ENCODE measurements at regions not wholly inside any gene's neighbourhood (a gene's known extent, or its start where the extent isn't known, plus 50 kb on each side); places are given as distances from the start of the nearest gene placed in this dataset.

DNA sequence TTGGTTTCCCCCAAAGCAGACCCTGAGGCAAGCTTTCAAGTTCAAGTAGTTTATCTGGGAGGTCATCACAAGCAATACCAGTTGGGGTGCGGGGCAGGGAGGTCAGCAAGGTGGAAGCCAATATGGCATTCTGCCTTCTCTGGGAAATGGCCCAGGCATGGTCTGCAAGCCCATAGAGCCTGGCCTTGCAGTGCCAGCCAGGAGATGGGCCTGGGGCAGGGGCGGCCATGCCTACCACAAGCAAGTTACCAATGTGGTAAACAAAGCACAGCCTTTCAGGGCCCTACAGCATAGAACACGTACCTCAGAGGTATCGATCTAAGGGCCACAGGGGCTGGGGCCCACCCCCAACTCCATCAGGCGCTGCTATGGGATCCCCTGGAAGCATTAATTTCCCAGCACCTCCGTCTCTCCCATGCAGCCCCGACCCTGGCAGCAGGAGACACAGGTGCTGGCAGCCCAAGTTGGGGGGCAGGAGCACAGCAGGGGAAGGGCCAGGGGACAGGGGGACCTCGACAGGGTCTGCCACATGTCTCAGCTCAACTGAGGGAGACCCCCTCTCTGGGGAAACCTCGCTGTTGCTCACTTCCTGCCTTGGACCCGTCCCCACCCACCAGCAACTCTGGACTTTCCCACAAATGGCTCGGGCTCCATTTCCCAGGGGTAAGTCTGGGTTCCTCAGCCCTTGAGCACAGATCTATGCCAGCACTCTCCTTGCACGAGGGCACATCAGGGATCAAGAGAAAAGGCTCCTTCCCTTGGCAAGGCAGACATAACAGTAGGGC is 369.0 kb downstream of the PREX1 start:
- TF ChIP-seq SPI1 (IDR thresholded peaks at IDR 0.05; ENCODE audit: low read depth, low read length) (peak; percentile 27; the same call in 1 of the 2 replicates), TAF1 (IDR thresholded peaks at IDR 0.05; ENCODE audit: low read depth, low read length) (no peak), POU2F2 (IDR thresholded peaks at IDR 0.05; ENCODE audit: low read depth, low read length) (no peak), POLR2AphosphoS5 (IDR thresholded peaks at IDR 0.05; ENCODE audit: low read depth, low read length) (no peak), PAX5 (IDR thresholded peaks at IDR 0.05; ENCODE audit: insufficient read depth, low read length, severe bottlenecking) (no peak)
- DNase-seq (ENCODE audit: insufficient read length, low spot score) (no peak), FAIRE-seq (no peak)

GRCh38 chr20:48458003-48458377 is 369.8 kb downstream of the PREX1 start:
- DNase-seq (ENCODE audit: insufficient read length, low spot score) (no peak), FAIRE-seq (no peak)
- TF ChIP-seq POU2F2 (IDR thresholded peaks at IDR 0.05; ENCODE audit: low read depth, low read length) (no peak), TAF1 (IDR thresholded peaks at IDR 0.05; ENCODE audit: low read depth, low read length) (no peak), SPI1 (IDR thresholded peaks at IDR 0.05; ENCODE audit: low read depth, low read length) (no peak), POLR2A (IDR thresholded peaks at IDR 0.05; ENCODE audit: low read depth, low read length) (no peak), PAX5 (IDR thresholded peaks at IDR 0.05; ENCODE audit: insufficient read depth, low read length, severe bottlenecking) (no peak), POLR2AphosphoS5 (IDR thresholded peaks at IDR 0.05; ENCODE audit: low read depth, low read length) (no peak)

DNA sequence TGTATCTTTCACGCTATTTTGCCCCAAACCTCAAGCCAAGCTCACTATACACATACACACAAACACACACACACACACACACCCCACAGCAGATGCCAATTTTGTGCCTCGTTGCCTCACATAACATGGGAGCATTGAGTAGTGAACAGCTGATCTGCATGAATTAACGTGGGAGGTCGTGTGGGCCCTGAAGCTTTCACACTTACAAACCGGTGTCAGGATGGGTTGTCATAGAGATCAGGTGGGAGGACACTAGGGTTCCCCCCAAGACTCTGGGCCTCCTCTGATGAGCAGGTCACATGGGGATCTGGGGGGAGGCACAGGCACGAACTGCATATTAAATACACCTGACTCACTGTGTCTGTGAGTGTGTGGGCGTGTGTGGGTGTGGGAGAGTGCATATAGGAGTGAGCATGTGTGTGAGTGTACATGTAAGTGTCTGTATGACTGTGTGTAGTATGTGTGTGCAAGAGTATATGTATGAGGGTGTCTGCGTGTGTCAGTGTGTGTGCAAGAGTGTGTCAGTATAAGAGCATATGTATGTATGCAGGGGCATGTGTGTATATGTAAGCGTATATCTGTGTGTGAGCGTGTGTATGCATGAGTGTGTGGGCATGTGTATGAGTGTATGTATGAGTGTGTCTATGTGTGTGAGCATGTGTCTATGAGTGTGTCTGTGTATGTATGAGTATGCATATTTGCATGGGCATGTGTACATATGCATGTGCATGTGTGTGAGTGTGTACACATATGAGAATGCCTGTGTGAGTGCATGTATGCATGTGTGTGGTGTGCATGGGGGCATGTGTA is 370.4 kb downstream of the PREX1 start:
- DNase-seq (ENCODE audit: insufficient read length, low spot score) (no peak), FAIRE-seq (peak; percentile 89)
- TF ChIP-seq POLR2A (IDR thresholded peaks at IDR 0.05; ENCODE audit: low read depth, low read length) = no peak
- no peak for TF ChIP-seq TAF1 (IDR thresholded peaks at IDR 0.05; ENCODE audit: low read depth, low read length)
- no peak for TF ChIP-seq PAX5 (IDR thresholded peaks at IDR 0.05; ENCODE audit: insufficient read depth, low read length, severe bottlenecking)

DNA sequence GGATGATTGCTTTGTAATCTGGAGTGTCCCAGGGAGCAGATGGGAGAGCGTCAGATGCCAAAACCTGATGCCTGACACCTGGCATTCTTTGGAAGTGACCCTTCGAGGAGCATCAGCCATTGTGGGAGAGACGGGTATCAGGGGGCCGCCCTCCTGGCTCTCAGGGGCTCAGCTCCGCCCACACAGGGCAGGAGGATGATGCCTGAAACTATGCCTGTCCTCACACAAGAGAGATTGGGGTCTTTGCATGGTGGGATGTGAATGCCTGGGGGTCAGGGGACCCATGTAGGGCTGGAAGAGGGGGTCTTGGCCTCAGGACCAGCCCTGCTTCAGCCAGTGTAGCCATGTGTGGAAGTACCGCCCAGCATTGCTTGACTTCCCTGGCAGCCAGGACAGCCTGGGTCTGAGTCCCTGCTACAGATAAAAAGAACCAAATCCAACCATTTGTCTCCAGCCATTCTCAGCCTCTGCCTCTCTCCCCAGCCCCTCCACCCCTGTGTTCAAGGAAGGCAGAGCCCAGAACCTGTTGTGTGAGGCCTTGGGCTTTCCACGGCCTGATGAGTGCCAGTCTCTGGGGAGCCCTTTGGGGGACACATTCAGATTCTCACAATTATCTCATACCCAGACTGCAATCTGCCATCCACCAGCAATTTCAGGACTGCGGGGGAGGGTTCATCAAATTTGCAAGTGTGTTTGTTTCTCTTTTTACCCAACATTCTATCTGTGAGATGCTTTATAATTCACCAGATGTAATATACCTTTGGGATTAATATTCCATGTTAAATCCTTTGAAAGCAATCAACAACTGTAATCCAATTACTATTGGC is 371.2 kb downstream of the PREX1 start:
- TF ChIP-seq POU2F2 (IDR thresholded peaks at IDR 0.05; ENCODE audit: low read depth, low read length) = peak; percentile 80; the same call in 1 of the 2 replicates
- TF ChIP-seq TAF1 (IDR thresholded peaks at IDR 0.05; ENCODE audit: low read depth, low read length) = no peak
- TF ChIP-seq POLR2AphosphoS5 (IDR thresholded peaks at IDR 0.05; ENCODE audit: low read depth, low read length) = no peak
- no peak for TF ChIP-seq POLR2A (IDR thresholded peaks at IDR 0.05; ENCODE audit: low read depth, low read length)
- peak; percentile 72 for FAIRE-seq

DNA sequence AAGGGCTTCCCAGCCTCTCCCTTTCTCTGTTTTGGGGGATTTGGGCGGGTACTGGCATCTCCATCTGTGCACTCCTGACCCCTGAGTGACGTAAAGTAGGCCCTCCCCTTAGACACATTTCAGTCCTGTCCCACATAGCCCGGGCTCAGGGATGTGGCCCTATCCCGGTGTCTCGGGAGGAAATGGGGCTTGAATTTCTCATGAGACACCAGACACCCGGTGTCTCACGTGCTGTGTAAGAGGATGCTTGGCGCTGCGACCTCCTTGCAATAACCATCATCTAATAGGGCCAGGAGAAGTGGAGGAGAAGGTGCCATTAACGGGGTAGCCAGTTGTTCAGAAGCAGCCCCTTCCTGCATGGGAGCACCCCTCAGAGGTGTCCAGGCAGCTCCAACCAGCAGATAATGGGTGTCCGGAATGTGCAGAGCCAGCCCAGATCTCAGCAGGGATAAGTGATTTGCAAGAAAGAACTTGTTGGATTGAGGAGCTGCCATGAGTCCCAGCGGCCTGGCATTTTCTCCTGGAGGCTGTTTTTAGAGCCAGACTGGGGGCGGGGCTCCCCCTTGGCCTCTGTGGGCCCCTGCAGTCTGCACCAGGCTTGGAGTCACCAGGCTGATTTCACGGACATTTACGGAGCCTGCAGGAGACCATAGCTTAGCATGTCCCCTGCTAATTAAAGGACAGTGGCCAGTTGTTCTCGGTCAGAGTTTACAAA is 372.0 kb downstream of the PREX1 start:
- FAIRE-seq (no peak), DNase-seq (ENCODE audit: insufficient read length, low spot score) (no peak)
- no peak for TF ChIP-seq POLR2A (IDR thresholded peaks at IDR 0.05; ENCODE audit: low read depth, low read length)
- TF ChIP-seq POU2F2 (IDR thresholded peaks at IDR 0.05; ENCODE audit: low read depth, low read length) = no peak
- TF ChIP-seq TAF1 (IDR thresholded peaks at IDR 0.05; ENCODE audit: low read depth, low read length) = no peak
- TF ChIP-seq POLR2AphosphoS5 (IDR thresholded peaks at IDR 0.05; ENCODE audit: low read depth, low read length) = no peak
- no peak for TF ChIP-seq PAX5 (IDR thresholded peaks at IDR 0.05; ENCODE audit: insufficient read depth, low read length, severe bottlenecking)
- no peak for TF ChIP-seq SPI1 (IDR thresholded peaks at IDR 0.05; ENCODE audit: low read depth, low read length)

More for the DNA sequence above, 371.2 kb downstream of the PREX1 start:
- DNase-seq (ENCODE audit: insufficient read length, low spot score) = no peak

DNA sequence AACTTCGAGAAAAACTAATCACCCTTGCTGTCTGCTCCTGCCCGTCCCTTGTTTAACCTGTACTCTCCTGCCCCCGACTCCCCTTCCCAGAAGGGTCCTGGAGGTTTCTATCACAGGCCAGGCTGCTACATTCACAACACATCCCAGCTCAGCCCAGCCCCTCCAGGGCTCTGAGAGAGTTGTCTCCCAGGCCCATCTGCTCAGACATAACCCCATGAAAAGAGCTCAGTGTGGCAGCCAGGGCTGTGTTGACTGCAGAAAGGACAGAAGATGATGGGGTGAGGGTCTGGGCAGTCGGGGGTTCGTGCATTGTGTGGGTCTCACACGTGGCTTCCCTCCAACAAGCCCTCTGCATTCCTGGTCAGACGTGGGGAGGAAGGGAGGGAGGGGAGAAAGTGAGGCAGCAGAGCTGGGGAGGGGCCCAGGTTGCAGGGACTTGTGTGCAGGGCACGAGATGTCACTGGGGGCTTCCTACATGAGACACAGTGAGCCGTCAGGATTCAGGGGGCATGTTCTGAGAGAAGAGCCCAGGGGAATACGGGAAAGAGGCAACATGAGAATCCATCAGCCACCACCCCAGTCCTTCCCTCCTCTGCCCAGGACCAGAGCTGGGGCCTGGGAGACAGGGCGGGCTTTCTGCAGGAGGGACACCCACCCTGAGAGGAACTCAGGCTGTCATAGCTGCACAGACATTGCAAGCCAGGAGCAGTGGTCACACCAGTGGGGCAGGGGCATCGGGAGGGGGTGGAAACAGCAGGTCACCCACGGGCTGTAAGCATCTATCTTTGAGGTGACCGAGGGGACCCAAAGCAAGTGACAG is 372.9 kb downstream of the PREX1 start:
- no peak for FAIRE-seq
- no peak for DNase-seq (ENCODE audit: insufficient read length, low spot score)
- TF ChIP-seq SPI1 (IDR thresholded peaks at IDR 0.05; ENCODE audit: low read depth, low read length) (no peak), PAX5 (IDR thresholded peaks at IDR 0.05; ENCODE audit: insufficient read depth, low read length, severe bottlenecking) (no peak), TAF1 (IDR thresholded peaks at IDR 0.05; ENCODE audit: low read depth, low read length) (no peak), POU2F2 (IDR thresholded peaks at IDR 0.05; ENCODE audit: low read depth, low read length) (no peak), POLR2A (IDR thresholded peaks at IDR 0.05; ENCODE audit: low read depth, low read length) (no peak), POLR2AphosphoS5 (IDR thresholded peaks at IDR 0.05; ENCODE audit: low read depth, low read length) (no peak)

GRCh38 chr20:48453477-48454093 is 374.2 kb downstream of the PREX1 start:
- FAIRE-seq (no peak), DNase-seq (ENCODE audit: insufficient read length, low spot score) (no peak)
- no peak for TF ChIP-seq PAX5 (IDR thresholded peaks at IDR 0.05; ENCODE audit: insufficient read depth, low read length, severe bottlenecking)
- TF ChIP-seq POLR2AphosphoS5 (IDR thresholded peaks at IDR 0.05; ENCODE audit: low read depth, low read length) = no peak
- no peak for TF ChIP-seq TAF1 (IDR thresholded peaks at IDR 0.05; ENCODE audit: low read depth, low read length)
- TF ChIP-seq SPI1 (IDR thresholded peaks at IDR 0.05; ENCODE audit: low read depth, low read length) = no peak
- no peak for TF ChIP-seq POLR2A (IDR thresholded peaks at IDR 0.05; ENCODE audit: low read depth, low read length)
- TF ChIP-seq POU2F2 (IDR thresholded peaks at IDR 0.05; ENCODE audit: low read depth, low read length) = no peak

GRCh38 chr20:48451401-48451800 is 376.4 kb downstream of the PREX1 start:
- no peak for DNase-seq (ENCODE audit: insufficient read length, low spot score)
- no peak for FAIRE-seq
- no peak for TF ChIP-seq POLR2A (IDR thresholded peaks at IDR 0.05; ENCODE audit: low read depth, low read length)
- TF ChIP-seq POU2F2 (IDR thresholded peaks at IDR 0.05; ENCODE audit: low read depth, low read length) = no peak
- TF ChIP-seq PAX5 (IDR thresholded peaks at IDR 0.05; ENCODE audit: insufficient read depth, low read length, severe bottlenecking) = no peak
- no peak for TF ChIP-seq TAF1 (IDR thresholded peaks at IDR 0.05; ENCODE audit: low read depth, low read length)
- no peak for TF ChIP-seq POLR2AphosphoS5 (IDR thresholded peaks at IDR 0.05; ENCODE audit: low read depth, low read length)
- TF ChIP-seq SPI1 (IDR thresholded peaks at IDR 0.05; ENCODE audit: low read depth, low read length) = no peak
